NCI-H1694 (cell line): ENCODE measurements at regions not wholly inside any gene's neighbourhood (a gene's known extent, or its start where the extent isn't known, plus 50 kb on each side); places are given as distances from the start of the nearest gene placed in this dataset.

Experiments
- DNase-seq: peaks from one replicate; lab custom pipeline; 2025; lab: John Stamatoyannopoulos, UW

DNA sequence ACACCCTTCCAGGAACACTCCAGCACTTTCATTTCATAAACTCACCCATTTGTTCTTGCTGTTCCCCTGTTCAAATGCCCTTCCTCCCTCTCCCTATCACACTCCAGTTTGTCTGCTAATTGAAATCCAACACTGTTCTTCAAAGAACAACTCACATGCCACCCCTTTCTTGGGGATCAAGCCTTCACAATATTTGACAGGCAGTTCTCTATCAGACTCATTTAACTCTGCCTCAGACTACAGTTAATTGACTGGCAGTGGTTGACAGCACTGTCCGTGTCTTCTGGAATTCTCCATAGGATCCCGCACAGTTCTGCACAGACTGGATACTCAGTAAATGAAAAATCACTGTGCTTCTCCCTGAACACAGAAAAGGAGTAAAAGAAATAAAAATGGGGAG is 87.8 kb downstream of the PMP22 start:
- DNase-seq, result no peak

- no peak for DNase-seq
These were observed 89.8 kb downstream of the PMP22 start for GRCh38 chr17:15175356-15175755.

GRCh38 chr17:15171167-15172047 is 93.7 kb downstream of the PMP22 start:
- DNase-seq, result no peak

DNA sequence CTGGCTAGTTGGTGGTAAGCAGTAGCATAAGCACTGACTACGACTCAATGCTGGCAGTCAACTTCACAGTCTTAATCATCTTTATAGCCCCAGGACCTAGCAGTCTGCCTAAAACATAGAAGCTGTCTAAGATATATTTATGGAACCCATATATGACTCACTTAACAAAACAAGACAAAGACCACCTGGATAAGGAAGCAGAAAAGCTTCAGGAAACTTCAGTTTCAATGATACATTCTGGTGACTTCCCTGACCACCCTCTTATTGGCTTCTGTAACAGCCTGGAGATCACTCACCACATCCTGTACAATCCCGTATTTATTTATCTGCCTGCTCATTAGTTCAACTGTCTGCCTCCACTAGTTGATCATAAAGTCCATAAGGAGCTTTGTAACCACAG is 95.5 kb downstream of the PMP22 start:
- no peak for DNase-seq

- DNase-seq, result no peak
These were observed 96.7 kb downstream of the PMP22 start for GRCh38 chr17:15168379-15168778.

DNA sequence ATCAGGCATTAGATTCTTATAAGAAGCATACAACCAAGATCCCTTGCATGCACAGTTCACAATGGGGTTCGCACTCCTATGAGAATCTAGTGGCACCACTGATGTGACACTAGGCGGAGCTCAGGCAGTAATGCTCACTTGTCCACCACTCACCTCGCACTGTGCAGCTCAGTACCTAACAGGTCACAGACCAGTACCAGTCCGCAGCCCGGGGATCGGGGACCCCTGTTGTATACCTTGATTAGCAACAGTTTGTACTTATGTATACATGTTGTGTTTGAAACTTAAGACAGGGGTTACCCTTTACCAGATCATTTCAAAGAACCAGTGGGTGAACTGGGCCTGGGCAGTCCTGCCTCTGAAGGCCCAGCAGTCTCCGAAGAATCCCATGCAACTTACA is 103.7 kb downstream of the PMP22 start:
- DNase-seq, result no peak

DNA sequence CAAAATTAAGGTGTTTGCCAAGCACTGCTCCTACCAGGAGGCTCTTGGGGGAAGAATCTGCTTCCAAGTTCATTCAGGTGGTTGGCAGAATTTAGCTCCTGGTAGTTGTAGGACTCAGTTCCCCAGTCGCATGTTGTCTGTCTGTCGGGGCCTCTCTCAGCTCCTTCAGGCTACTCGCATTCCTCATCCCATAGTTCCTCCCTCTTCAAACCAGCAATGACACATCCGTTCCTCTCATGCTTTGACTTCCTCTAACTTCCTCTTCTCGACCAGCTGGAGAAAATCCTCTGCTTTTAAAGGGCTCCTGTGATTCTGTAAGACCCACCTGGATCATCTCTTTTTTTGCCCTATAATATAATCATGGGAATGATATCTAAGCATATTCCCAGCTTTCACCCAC is 108.1 kb downstream of the PMP22 start:
- DNase-seq, result no peak

GRCh38 chr17:15154618-15155017 is 110.5 kb downstream of the PMP22 start:
- DNase-seq, result no peak

GRCh38 chr17:15145621-15146020 is 119.5 kb downstream of the PMP22 start:
- no peak for DNase-seq

- DNase-seq, result no peak
These were observed 121.6 kb downstream of the PMP22 start for GRCh38 chr17:15143524-15143923.

DNA sequence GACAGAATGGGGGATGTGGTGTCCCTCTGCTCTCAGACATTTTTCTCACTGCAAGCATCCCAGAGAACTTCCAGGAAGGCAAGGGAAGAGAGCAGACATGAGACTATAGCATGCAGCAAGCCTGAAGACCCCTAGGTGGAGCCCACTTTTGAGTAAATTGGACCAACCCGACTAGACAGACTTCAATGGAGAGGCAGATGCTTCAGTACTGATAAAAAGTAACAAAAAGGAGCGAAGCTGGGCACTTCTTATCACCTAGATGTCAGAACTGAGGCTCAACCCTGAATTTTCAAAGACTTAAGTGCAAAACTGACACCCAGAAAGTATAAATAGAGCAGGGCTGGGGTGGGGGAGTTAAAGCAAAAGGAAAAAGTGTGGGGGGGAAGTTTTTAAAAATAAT is 130.8 kb downstream of the PMP22 start:
- DNase-seq, result no peak

- DNase-seq, result no peak
These were observed 131.3 kb downstream of the PMP22 start for GRCh38 chr17:15133826-15134225.

GRCh38 chr17:15133143-15133542 is 132.0 kb downstream of the PMP22 start:
- no peak for DNase-seq

DNA sequence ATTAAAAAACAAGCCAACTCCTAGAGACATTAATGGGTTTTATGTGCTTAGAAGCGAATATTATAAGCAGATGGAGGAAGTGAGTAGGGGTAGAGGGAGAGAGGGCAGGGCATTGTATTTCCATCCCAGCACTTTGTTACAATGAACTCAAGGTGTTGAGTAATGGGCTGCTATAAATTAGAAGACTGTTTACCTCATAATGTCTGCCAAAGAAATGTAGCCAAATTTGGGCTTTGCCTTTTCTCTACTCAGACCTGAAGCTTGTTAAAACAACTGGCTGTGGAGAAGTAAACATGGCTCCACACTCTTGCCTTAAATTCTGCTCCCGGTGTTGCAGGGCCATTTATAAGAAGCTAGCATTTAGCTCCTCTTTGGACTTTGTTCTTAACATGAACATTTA is 134.7 kb downstream of the PMP22 start:
- DNase-seq, result no peak

- no peak for DNase-seq
These were observed 135.1 kb downstream of the PMP22 start for GRCh38 chr17:15129986-15130385.

DNA sequence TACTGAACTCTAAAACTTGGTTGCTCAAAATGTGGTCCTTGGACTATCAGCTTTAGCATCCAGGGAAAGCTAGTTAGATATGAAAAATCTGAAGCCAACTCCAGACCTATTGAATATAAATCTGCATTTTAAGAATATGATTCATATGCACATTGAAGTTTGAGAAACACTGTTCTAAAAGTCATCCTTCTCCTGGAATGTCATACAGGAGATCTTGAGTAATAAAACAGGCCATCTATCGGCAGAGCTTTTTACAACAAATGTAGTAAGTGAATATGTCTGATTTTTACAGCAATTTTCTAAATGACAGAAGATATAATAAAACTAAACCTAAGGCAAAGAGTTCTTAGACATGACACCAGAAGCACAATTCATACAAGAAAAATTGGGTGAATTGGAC is 140.4 kb downstream of the PMP22 start:
- no peak for DNase-seq

DNA sequence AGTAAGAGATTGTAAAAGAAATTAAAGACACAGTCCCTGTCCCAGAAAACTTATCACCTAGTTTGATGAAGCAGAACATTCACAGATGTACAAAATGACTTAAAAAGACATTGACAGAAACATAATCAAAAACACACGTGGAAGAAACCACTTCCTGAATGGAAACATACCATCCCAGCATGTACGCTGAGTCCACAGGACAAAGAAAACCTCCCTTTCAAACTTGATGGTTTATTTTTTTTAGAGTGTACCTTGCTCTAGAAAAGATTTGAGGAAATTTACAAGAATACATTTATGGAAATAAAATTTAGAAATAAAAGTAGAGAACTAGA is 140.9 kb downstream of the PMP22 start:
- DNase-seq, result no peak

DNA sequence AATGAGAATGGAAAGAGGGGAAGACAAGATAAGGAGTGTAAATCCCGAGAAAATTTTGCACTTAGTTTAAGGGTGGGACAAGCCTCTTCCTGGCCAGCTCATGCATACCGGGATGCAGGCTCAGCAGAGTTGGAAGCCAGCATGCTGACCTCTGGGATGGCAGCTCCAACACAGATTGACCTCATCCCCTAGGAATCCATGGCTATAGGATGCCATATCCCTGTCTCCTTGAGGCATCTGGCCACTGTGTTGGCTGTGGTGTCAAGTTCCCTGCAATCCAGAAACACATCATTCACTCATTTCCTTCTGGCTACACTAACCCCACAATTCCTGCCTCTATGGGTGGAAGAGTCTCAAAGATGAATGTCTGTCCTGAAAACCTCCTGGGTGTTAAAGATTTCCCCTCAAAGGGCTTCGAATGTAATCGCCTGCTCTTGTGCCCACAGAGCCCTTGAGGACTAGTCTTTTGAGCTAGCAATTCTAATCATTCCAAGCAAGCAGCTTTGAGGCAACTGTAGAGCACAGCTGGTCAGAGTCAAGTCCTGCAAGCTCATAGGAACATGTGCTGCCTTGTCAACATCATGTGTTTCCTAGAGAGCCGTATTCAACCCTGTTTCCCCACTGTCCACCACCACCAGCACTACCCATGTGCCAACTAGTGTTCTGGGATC is 141.4 kb downstream of the PMP22 start:
- no peak for DNase-seq

GRCh38 chr17:15122857-15123256 is 142.3 kb downstream of the PMP22 start:
- no peak for DNase-seq

GRCh38 chr17:15121426-15121825 is 143.7 kb downstream of the PMP22 start:
- DNase-seq, result no peak

DNA sequence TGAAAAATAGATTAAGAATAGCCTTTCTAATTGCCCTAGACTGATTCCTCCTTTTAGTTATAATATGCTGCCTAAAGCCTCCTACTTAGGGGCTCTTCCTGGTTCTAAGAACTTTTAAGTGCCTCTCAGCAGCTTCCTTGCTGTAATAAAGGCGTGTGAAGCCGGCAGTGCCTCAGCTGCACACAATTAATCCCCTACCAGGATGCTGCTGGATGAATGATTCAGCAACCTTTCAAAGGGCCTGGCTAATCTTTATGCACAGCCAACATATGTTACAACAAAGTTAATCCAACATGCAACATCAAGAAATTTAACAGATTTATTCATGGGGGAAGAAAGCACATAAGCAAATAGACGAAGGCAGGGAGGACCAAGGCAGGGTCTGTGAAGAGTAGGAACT is 145.2 kb downstream of the PMP22 start:
- no peak for DNase-seq

DNA sequence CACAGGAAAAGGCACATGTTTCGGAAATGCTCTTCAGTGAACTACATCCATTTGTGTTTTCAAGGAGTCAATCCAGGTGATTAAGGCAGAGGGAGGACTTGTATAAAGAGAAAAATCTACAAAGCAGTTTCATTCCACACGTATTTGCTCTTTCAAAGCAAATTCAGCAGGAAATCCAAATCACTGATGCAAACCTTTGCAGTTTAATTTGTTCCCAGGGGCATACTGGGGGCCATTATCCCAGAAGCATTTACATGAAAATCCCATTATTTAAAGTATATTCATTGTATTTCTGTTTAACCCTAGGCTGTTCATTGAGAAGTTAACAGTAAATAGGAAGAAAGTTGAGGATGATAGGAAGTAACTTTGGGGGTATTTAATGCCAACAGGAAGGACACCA is 147.9 kb downstream of the PMP22 start:
- DNase-seq, result no peak

DNA sequence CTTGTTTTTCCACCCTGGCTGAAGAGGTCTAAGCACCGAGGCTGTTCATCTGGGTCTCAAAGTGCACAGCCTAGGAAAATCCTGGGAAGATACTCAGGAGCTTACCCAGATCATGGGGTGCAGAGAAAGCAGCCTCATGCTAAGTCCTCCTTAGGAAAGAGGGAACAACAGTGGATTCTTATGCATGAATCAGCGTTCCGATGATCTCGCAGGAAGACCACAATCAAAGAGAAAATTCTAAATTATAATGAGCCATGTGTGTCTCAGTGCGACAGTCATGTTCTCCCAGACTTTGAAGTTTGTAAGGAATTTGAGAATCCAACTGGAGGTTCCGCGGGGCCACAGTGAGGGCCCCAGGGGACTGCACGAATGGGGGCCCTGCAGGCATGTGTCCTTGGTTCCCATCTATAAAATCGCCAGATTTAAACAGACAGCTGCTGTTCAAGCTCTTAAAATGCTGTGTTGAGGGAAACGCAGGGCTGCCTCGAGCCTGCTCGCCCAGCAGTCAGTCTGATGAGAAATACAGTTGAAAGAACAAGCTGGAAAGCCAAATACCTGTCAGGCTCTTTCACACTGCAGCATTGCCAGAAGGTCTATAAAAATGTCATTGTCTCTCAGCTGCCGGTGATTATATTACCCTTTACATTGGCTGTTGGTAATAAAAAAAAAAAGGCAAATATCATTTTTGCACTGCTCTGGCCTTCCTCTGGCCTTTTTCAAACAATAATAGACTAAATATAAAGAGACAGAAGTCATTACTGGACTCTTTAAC is 152.1 kb downstream of the PMP22 start:
- DNase-seq, result no peak
